Fibroblast of skin of back (primary cell): ENCODE measurements at regions not wholly inside any gene's neighbourhood (a gene's known extent, or its start where the extent isn't known, plus 50 kb on each side); places are given as distances from the start of the nearest gene placed in this dataset.

ENCODE experiments used
- DNase-seq: peaks from one replicate; pipeline ENCODE4 v3.0.0-alpha.2; 2013

DNA sequence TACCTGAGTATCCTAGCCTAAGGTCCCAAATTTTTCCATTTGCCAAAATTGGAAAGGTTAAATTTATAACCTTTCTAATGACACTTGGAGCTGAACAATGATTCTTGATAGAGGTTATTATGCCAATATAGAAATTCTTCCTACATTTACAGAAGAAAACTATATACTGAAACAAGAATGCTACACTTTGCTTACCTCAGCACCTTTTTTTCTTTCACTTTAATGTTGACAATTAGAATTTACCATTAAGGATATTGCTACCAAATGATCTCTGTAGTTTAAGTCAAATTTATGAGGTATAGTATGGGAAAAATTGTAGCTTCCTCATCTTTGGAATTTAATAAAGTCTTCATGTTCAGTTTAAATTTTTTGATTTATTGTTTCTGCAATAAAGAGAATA lies 577.0 kb downstream of the NR4A2 start:
- DNase-seq, result no peak

DNA sequence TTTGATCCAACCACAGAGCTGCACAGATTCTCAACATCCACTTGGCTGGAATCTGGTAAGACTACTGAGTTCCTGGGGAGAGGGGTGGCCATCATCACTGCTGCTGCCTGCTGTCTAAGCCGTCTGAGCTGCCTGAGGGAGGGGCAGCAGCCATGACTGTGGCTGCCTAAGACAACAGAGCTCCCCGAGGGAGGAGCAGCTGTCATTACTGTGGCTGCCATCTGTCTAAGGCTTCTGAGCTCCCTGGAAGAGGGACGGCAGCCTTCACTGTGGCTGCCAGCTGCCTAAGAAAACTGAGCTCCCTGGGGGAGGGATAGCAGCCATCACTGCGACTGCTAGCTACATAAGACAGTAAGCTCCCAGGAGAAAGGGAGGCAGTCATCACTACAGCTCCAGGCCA lies 584.4 kb downstream of the NR4A2 start:
- DNase-seq, result no peak

- no peak for DNase-seq
These were observed 585.0 kb downstream of the NR4A2 start for GRCh38 chr2:155747531-155747930.

DNA sequence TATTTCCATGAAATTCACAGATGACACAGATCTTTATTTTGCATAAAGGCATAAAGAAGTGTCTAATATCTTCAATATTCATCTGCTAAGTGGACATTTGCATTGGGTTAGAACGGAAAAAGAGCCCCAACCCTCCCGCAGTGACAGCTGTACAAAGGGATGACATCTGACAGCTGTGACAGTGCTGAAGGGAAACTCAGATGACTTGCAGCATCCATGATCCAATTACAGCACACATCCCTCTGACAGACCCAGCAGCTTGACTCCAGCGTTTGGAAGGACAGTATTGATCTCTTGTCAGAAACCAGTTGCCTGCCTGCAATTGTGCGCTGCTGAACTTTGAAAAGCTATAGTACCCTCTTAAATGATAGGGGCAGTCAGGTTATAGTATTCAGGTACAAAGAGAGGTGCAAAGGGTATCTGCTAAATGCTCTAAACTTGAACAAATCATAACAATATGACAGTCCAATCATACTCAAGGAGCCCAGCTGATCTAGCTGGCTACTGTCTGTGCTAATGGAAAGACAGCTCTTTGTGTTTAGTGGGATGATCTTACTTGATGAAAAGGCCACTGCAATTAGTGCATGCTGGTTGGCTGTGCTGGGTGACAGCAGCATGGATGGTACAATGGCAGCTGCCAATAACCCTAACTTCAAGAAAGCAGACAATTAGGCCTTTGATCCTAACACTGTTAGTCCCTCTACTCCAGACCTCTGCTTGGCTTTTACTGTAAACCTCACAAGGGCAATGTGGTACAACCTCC lies 599.2 kb downstream of the NR4A2 start:
- no peak for DNase-seq

GRCh38 chr2:155730804-155731203 lies 601.7 kb downstream of the NR4A2 start:
- no peak for DNase-seq

- DNase-seq, result no peak
These were observed 605.2 kb downstream of the NR4A2 start for GRCh38 chr2:155727187-155727895.

- DNase-seq, result no peak
These were observed 610.2 kb downstream of the NR4A2 start for GRCh38 chr2:155722290-155722689.

DNA sequence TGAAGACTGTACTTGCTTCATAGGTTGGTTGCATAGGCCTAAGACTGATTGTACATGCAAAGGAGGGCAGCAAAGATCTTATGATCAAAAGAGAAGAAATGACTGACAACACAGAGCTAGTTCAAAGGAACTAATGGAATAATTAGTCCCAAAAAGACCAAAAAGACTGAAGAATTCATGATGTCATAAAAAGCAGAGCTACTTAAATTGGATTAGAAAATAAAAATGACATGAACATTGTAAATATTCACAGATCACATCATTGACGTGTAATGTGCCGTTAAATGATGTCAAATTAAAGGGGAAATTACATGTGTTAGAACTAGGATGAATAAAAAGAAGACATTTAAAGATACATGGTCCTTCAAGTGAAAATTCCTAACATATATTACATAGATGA lies 616.8 kb downstream of the NR4A2 start:
- no peak for DNase-seq

GRCh38 chr2:155714983-155715382 lies 617.5 kb downstream of the NR4A2 start:
- no peak for DNase-seq

- no peak for DNase-seq
These were observed 624.5 kb downstream of the NR4A2 start for GRCh38 chr2:155708071-155708470.

DNA sequence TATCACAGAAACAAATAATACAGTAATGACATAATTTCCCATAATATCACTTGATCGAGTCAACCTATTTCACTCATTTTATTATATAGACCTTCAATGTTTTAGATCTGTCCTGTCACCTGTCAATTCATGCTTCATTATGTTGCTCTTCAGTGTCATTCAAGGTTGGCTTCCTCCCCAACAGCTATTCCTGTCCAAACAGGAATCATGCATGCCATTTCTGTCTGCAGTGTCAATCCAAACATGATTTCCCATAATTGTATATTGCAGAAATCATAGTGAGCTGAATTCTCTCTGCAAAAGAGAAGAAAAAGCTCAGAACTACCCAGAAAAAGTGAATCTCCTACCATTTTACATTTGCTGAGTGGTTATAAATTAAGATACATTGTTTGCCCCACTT lies 628.6 kb downstream of the NR4A2 start:
- no peak for DNase-seq

DNA sequence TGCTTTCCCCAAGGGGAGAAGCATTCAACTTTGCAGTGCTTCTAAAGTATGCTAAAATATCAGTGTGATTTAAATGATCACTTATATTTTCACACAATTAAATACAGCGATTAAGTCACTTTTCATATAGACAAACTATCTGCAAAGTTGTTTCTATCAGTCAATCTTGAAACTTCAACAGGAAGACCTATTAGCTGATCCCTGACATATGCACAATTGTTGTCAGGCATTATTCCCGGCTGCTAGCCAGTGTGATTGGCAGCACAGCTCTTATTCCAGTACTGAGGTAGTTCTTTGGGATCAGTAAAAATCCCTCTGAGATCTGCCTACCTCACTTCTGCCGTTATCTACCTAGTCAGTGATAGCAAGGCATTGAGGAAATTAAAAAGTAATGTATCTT lies 629.5 kb downstream of the NR4A2 start:
- DNase-seq, result no peak

- DNase-seq, result no peak
These were observed 630.8 kb downstream of the NR4A2 start for GRCh38 chr2:155701721-155702120.

DNA sequence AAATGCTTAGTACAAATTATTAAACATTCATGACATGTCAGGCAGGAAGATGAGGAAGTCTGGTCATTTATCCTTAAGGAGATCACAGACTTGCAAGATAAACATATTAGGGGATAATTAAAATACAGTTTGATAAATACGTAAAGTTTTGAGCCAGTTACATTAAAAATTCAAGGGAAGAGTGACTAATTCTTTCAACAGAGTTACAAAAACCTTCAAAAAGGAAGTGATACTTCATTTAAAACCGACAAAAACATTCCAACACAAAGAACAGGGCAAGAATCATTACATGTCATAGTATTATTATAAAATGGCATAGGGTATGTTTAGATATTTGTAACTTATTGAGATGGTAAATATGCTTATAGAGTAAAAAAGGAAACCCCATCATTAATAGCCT lies 636.0 kb downstream of the NR4A2 start:
- DNase-seq, result no peak

- DNase-seq, result no peak
These were observed 637.0 kb downstream of the NR4A2 start for GRCh38 chr2:155695505-155695904.

DNA sequence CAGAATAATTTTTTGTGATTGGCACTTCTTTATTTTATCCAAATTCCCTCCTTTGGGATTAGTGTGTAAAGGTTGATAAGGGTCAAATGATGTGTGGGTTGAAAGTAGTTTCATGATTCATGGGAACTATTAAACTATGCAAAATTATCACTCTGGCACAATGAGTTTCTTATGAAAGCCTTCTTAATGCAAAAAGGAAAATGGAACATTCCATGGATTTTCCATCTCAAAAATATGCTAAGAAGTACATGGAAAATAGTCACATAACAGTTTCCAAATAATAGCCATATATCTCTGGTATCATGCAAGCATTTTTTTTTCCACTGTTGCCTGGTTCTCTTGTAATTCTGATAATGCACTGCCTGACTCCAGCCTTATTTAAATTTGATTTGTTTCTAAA lies 639.7 kb downstream of the NR4A2 start:
- no peak for DNase-seq

- DNase-seq, result no peak
These were observed 640.4 kb downstream of the NR4A2 start for GRCh38 chr2:155692106-155692505.

GRCh38 chr2:155690785-155691184 lies 641.7 kb downstream of the NR4A2 start:
- DNase-seq, result no peak

- DNase-seq, result no peak
These were observed 642.7 kb downstream of the NR4A2 start for GRCh38 chr2:155689791-155690190.

DNA sequence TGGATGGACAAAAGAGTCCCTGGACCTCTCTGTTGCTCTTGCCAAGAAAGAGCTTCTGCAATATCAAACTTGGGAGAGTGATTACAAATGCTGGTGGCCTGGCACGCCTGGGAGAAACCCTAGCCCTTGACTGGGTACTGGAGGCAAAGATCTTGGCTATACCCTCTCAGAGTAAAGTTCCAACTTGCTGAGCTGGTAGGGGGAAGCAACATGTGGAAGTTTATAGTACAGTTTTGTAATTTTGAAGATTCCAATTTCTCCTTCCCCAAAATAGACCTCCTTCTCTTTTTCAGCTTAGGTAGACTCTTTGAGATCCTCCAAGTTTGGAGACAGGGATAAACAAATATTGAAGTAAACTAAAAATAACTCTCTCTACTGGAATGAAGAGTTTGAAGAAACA lies 645.3 kb downstream of the NR4A2 start:
- DNase-seq, result no peak

DNA sequence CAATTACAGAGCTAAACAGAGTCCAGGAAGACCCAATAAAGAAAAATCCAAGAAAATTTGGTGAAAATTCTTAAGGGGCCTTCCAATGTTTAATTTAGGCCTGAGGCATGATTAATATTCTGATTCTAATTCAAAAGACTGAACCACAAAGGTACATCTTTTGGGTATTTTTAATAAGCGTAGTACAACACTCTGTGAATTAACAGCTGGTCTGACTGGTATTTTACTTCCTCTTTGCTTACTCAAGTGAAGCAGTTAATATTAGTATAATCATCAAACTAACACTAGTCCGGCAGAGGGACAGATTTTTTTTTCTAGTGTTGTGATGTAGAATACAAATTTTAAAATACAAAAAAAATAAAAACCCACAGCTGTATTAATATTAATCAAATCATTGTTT lies 652.9 kb downstream of the NR4A2 start:
- no peak for DNase-seq

- DNase-seq, result no peak
These were observed 656.6 kb downstream of the NR4A2 start for GRCh38 chr2:155675920-155676319.

GRCh38 chr2:155665704-155666103 lies 666.8 kb downstream of the NR4A2 start:
- no peak for DNase-seq

- DNase-seq, result no peak
These were observed 669.3 kb downstream of the NR4A2 start for GRCh38 chr2:155663265-155663664.
